NB4 (cell line): ENCODE measurements at regions not wholly inside any gene's neighbourhood (a gene's known extent, or its start where the extent isn't known, plus 50 kb on each side); places are given as distances from the start of the nearest gene placed in this dataset.
A peak's percentile ranks its signal among the peaks of the same experiment; 100 is the strongest.

Experiments
- DNase-seq: peaks from one replicate; pipeline ENCODE4 v3.0.0; 2010; ENCODE audit warnings: low read depth
- H3K4me3 ChIP-seq: one replicate; pipeline ENCODE4 v1.5.1; 2011; ENCODE audit warnings: mild to moderate bottlenecking, low read depth, low read length, moderate library complexity
- MYC ChIP-seq: IDR thresholded peaks from 2 replicates; pipeline ENCODE4 v1.6.1; 2011; ENCODE audit warnings: low read depth, low read length
- POLR2A ChIP-seq: IDR thresholded peaks from 2 replicates; pipeline ENCODE4 v1.6.1; 2011; ENCODE audit warnings: mild to moderate bottlenecking; ENCODE audit not compliant: insufficient read length; ENCODE audit errors: extremely low read depth
- TF ChIP-seq, protein P1 (sequence below): IDR thresholded peaks from 2 replicates; pipeline ENCODE4 v1.6.1; 2011; ENCODE audit warnings: low read depth, low read length
- TF ChIP-seq, protein P2 (sequence below): IDR thresholded peaks from one replicate; pipeline ENCODE4 v1.5.1; 2012; ENCODE audit warnings: low read depth, low read length

DNA sequence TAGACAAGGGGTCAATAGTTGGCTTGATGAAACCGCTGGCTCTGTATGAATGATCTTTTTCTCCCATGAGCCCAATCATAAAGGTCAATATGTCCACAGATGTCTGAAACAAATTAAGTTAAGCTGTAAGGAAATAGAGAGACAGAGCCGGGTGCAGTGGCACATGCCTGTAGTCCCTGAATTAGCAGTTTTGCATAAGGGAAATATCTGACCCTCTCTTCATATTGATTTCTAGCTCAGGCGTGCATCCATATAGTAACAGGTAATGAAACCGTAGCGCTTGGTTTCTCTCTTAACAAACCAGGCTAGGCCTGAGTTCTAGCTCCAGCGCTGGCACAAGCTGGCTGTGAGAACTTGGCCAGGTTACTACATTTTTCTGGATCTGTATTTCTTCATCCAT, 118.1 kb upstream of the ERCC6L2 start:
- TF ChIP-seq MYC, result no peak
- TF ChIP-seq, protein P1, sequence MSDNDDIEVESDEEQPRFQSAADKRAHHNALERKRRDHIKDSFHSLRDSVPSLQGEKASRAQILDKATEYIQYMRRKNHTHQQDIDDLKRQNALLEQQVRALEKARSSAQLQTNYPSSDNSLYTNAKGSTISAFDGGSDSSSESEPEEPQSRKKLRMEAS, result no peak
- no peak for TF ChIP-seq POLR2A
- TF ChIP-seq, protein P2, sequence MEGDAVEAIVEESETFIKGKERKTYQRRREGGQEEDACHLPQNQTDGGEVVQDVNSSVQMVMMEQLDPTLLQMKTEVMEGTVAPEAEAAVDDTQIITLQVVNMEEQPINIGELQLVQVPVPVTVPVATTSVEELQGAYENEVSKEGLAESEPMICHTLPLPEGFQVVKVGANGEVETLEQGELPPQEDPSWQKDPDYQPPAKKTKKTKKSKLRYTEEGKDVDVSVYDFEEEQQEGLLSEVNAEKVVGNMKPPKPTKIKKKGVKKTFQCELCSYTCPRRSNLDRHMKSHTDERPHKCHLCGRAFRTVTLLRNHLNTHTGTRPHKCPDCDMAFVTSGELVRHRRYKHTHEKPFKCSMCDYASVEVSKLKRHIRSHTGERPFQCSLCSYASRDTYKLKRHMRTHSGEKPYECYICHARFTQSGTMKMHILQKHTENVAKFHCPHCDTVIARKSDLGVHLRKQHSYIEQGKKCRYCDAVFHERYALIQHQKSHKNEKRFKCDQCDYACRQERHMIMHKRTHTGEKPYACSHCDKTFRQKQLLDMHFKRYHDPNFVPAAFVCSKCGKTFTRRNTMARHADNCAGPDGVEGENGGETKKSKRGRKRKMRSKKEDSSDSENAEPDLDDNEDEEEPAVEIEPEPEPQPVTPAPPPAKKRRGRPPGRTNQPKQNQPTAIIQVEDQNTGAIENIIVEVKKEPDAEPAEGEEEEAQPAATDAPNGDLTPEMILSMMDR, result no peak
- DNase-seq, result no peak
- H3K4me3 ChIP-seq, result no peak overlapping the region

DNA sequence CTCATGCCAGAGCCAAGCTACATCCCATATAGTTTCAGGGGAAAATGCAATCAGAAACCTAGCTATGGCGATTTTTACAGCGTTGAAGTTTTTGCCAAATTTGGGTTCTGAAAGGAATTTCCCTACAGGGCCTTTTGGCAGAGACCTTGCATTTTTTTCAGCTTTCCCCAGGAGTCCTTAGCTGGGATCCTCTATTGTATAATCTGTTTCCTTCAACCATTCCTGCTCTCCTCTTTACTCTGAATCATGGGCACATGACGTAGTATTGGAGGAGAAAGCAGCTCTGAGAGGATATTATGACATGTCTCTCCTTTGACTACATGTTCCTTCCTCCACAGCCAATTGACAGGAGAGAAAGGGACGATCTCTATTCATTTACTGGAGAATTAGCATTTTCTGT, 118.5 kb upstream of the ERCC6L2 start:
- TF ChIP-seq, protein P2, result no peak
- TF ChIP-seq MYC (no peak), POLR2A (no peak)
- TF ChIP-seq, protein P1, result no peak
- DNase-seq, result no peak
- no peak overlapping the region for H3K4me3 ChIP-seq

DNA sequence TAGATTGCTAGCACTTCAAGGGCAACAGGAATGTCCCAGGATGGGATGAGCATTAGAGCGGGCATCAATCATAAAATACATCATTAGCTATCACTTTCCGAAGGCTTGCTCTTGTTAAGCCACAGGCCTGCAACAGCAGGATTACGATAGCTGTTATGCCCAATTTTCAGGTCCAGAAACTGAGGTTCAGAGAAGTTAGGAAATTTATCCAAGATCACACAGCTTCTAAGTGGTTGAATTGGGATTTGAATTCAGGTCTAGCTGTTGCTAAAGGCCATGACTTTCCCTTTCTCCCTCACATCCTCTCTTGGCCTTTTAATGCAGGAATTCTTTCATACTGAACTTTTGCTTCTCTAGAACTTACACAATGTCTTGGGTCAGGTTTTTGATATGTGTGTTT, 119.4 kb upstream of the ERCC6L2 start:
- TF ChIP-seq, protein P1, result no peak
- TF ChIP-seq MYC (no peak), POLR2A (no peak)
- TF ChIP-seq, protein P2, result no peak
- H3K4me3 ChIP-seq, result no peak overlapping the region
- no peak for DNase-seq

DNA sequence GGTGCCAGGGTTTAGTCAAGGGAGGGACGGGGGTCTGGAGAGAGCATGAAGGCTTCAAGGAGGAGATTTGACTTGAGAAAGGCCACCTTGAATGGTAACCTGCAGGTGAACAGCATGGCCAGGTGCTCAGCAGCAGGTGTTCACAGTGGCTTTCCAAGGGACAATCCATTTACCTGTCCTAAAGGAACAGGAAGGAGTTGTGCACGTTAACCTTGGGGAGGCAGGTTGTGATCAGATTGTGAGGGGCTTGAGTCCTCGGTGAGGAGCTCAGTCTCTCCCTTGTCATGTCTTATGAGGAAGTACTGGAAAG, 120.1 kb upstream of the ERCC6L2 start:
- no peak for DNase-seq
- TF ChIP-seq, protein P1, result no peak
- no peak overlapping the region for H3K4me3 ChIP-seq

DNA sequence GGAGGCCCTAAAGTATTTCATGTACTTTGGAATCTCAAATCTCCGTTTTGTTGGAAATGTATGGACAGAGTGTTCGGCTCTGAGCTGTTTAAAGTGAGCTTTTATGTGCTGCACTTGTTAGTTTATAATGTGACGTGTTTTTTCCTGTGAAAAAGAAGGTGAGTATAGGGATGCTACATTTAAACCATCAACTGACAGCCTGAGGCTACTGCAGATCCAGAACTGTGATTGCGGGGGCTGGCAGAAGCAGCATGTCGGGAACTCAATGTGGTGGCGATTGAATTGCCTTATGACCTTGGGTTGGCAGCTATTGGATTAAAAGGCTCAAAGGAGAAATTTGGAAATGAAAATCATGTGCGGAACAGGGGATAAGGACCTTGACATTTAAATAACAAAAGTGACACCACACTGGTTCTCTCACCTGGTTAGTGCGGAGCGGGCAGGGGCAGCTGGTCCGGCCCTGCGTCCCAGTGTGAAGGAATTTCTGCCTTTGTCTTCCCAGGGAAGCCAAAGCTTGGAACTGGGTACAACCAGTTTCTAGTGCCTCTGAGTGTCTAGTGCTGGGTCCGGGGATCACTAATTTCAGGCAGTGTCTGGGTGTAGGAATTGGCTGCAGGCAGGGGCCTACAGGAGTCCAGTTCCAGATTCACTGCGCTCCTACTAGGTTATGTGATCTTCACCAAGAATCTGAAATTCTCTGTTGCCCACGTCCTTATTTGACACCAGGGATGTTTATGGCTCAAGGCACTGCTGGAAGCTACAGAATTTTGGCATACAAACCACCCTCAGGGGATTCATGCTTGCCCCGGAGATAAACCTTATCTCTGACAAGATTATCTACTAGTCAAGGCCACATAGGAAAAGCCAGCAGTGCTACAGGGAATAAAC, 120.7 kb upstream of the ERCC6L2 start:
- no peak for TF ChIP-seq MYC
- TF ChIP-seq, protein P1, result no peak
- no peak for TF ChIP-seq POLR2A
- TF ChIP-seq, protein P2, result no peak
- no peak for DNase-seq
- no peak overlapping the region for H3K4me3 ChIP-seq

DNA sequence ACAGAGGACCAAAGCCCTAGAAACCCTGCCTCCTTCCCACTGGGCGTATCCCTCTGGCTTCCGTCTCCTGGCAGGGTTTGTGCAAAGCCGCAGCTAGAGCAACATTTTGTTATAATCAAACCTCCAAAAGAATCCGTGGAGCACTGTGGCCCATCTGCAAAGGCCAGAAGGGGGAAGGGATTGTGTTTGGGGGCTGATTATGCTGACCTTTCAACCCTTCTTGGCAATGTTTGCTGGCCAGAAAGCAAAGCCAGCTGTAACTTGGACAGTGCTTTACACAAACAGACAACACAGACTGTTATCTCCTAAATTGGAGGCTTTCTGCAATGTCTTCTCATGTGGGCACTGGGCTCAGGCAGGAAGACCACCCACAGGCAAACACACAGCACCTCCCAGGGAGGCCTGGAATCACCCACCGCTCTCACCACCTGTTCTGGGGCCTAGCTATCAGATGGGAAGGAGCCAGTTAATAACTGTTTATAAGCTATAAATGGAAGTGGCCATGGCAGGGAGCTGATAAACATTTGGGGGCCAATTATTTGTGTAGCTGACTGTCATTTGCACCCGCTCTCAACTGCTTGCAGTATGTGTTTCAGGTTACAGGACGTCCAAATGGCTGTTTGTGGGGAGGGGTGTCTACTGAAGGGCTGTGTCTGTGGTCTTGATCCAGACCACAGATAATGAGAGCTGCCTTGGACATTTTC, 121.6 kb upstream of the ERCC6L2 start:
- DNase-seq, result peak; percentile 13
- TF ChIP-seq POLR2A (no peak), MYC (no peak)
- TF ChIP-seq, protein P1, result no peak
- TF ChIP-seq, protein P2, result no peak
- no peak overlapping the region for H3K4me3 ChIP-seq
